ENCODE measurements at regions not wholly inside any gene's neighbourhood (a gene's known extent, or its start where the extent isn't known, plus 50 kb on each side); places are given as distances from the start of the nearest gene placed in this dataset.
"Not testable (repeated sequence)": the region's sequence is repeated elsewhere in the genome, so short reads cannot be mapped to it uniquely, and the experiment has no call there.

- not testable (repeated sequence) for TF ChIP-seq CTCF (IDR thresholded peaks at IDR 0.05; ENCODE audit: insufficient read depth, low read length, poor library complexity, severe bottlenecking); EZH2phosphoT487 (conservative IDR thresholded peaks at IDR 0.05; ENCODE audit: low read length)
Measured at GRCh38 chr16:5159537-5159936, 61.9 kb upstream of the EEF2KMT start.

Data from SU-DHL-6 (cell line).